ENCODE measurements at regions not wholly inside any gene's neighbourhood (a gene's known extent, or its start where the extent isn't known, plus 50 kb on each side); places are given as distances from the start of the nearest gene placed in this dataset.

DNA sequence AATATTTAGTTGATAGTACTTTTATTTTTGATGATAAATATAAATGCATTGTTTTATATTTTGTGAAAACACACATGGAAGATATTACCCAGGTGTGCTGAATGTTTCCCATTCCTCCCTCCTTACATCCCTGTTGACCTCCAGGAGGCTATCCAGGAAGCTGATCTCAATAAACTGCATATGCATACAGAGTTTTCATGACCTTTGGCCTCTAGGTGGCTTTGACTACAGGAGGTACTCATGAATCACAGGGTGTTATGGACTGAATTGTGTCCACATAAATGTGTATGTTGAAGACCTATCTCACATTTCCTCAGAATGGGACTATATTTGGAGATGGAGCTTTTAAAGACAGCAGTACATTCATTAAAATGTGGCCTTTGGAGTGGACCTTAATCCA, 914.9 kb upstream of the NCAM2 start:
- no peaks in the 10 kb centered on the region for H3K9me3 ChIP-seq
- H3K27ac ChIP-seq: no peak overlapping the region
- H3K4me1 ChIP-seq: no peaks in the 10 kb centered on the region
- no peaks in the 10 kb centered on the region for H3K36me3 ChIP-seq
- DNase-seq (no peak), ATAC-seq (no peak)
- intact Hi-C loops (cut with DNase I; ENCODE audit: low total_unique reads) (no loop called here), in situ Hi-C loops (cut with MboI; ENCODE audit: low sequenced_read_pairs in 4 of 4) (no loop called here)
- H3K4me3 ChIP-seq: no peak overlapping the region
- TF ChIP-seq POLR2A (IDR thresholded peaks at IDR 0.05): no peak
- TF ChIP-seq, protein P1, sequence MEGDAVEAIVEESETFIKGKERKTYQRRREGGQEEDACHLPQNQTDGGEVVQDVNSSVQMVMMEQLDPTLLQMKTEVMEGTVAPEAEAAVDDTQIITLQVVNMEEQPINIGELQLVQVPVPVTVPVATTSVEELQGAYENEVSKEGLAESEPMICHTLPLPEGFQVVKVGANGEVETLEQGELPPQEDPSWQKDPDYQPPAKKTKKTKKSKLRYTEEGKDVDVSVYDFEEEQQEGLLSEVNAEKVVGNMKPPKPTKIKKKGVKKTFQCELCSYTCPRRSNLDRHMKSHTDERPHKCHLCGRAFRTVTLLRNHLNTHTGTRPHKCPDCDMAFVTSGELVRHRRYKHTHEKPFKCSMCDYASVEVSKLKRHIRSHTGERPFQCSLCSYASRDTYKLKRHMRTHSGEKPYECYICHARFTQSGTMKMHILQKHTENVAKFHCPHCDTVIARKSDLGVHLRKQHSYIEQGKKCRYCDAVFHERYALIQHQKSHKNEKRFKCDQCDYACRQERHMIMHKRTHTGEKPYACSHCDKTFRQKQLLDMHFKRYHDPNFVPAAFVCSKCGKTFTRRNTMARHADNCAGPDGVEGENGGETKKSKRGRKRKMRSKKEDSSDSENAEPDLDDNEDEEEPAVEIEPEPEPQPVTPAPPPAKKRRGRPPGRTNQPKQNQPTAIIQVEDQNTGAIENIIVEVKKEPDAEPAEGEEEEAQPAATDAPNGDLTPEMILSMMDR (IDR thresholded peaks at IDR 0.05 in 4 of 5, conservative IDR thresholded peaks at IDR 0.05 in 1 of 5): no peak
- H3K27me3 ChIP-seq: no peaks in the 10 kb centered on the region

DNA sequence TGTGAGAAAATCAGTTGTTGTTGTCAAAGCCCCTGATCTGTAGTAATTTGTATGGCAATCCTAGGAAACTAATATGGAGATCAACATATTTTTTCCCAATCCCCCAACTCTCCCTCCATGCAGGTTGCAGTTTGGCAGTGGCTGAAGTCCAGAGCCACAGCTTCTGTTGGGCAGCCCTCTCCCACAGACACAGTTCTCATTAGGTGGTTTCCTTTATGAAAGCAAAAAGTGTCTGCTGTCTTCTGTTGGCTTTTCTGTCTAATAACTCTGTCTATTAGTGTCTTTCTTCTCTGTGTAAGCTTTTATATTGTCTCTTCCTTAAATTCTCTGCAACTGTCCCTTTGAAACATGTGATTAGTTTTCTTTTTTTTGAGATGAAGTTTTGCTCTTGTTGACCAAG, 914.3 kb upstream of the NCAM2 start:
- no peak overlapping the region for H3K4me3 ChIP-seq
- no peaks in the 10 kb centered on the region for H3K27me3 ChIP-seq
- H3K4me1 ChIP-seq: no peaks in the 10 kb centered on the region
- DNase-seq (no peak), ATAC-seq (no peak)
- TF ChIP-seq, protein P1 (IDR thresholded peaks at IDR 0.05 in 4 of 5, conservative IDR thresholded peaks at IDR 0.05 in 1 of 5): no peak
- TF ChIP-seq POLR2A (IDR thresholded peaks at IDR 0.05): no peak
- H3K36me3 ChIP-seq: no peaks in the 10 kb centered on the region
- intact Hi-C loops (cut with DNase I; ENCODE audit: low total_unique reads) (no loop called here), in situ Hi-C loops (cut with MboI; ENCODE audit: low sequenced_read_pairs in 4 of 4) (no loop called here)
- H3K9me3 ChIP-seq: no peaks in the 10 kb centered on the region
- H3K27ac ChIP-seq: no peak overlapping the region

GRCh38 chr21:20086508-20086907, 911.7 kb upstream of the NCAM2 start:
- intact Hi-C loops (cut with DNase I; ENCODE audit: low total_unique reads): no loop called here
- ATAC-seq: no peak
- H3K4me3 ChIP-seq: no peak overlapping the region
- DNase-seq: no peak
- in situ Hi-C loops (cut with MboI; ENCODE audit: low sequenced_read_pairs in 4 of 4): no loop called here
- H3K27ac ChIP-seq: no peak overlapping the region
- no peaks in the 10 kb centered on the region for H3K36me3 ChIP-seq
- no peaks in the 10 kb centered on the region for H3K27me3 ChIP-seq
- TF ChIP-seq POLR2A (IDR thresholded peaks at IDR 0.05): no peak
- TF ChIP-seq, protein P1 (IDR thresholded peaks at IDR 0.05 in 4 of 5, conservative IDR thresholded peaks at IDR 0.05 in 1 of 5): no peak
- H3K4me1 ChIP-seq: no peaks in the 10 kb centered on the region
- no peaks in the 10 kb centered on the region for H3K9me3 ChIP-seq

DNA sequence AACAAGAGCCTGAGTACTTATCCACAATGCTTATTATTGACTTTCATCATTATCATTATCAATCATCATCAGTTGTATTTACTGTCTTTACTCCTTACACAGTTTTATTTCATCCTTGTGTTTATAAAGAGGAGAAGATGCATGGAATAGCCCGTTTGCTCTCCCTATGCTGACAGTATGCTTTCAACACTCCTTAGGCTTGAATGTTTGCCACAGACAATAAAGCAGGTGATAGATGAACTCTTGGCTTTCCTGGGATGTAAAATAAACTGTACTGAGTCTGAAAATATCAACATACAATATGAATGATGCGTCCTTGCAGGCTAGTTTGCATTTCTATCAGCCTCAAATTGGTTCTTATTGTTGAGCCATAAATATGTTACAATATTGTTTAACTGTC, 891.8 kb upstream of the NCAM2 start:
- intact Hi-C loops (cut with DNase I; ENCODE audit: low total_unique reads): no loop called here
- DNase-seq (no peak), ATAC-seq (no peak)
- Histone ChIP-seq H3K27me3 (no peaks in the 10 kb centered on the region), H3K36me3 (no peaks in the 10 kb centered on the region), H3K27ac (no peak overlapping the region), H3K4me3 (no peak overlapping the region), H3K4me1 (no peaks in the 10 kb centered on the region), H3K9me3 (no peaks in the 10 kb centered on the region)
- TF ChIP-seq, protein P1 (IDR thresholded peaks at IDR 0.05 in 4 of 5, conservative IDR thresholded peaks at IDR 0.05 in 1 of 5): no peak
- no peak for TF ChIP-seq POLR2A (IDR thresholded peaks at IDR 0.05)
- in situ Hi-C loops (cut with MboI; ENCODE audit: low sequenced_read_pairs in 4 of 4): no loop called here

GRCh38 chr21:20108016-20108415, 890.2 kb upstream of the NCAM2 start:
- DNase-seq (no peak), ATAC-seq (no peak)
- intact Hi-C loops (cut with DNase I; ENCODE audit: low total_unique reads): no loop called here
- Histone ChIP-seq H3K9me3 (no peaks in the 10 kb centered on the region), H3K4me1 (no peaks in the 10 kb centered on the region), H3K36me3 (no peaks in the 10 kb centered on the region), H3K27me3 (no peaks in the 10 kb centered on the region), H3K27ac (no peak overlapping the region), H3K4me3 (no peak overlapping the region)
- in situ Hi-C loops (cut with MboI; ENCODE audit: low sequenced_read_pairs in 4 of 4): no loop called here
- no peak for TF ChIP-seq POLR2A (IDR thresholded peaks at IDR 0.05)
- TF ChIP-seq, protein P1 (IDR thresholded peaks at IDR 0.05 in 4 of 5, conservative IDR thresholded peaks at IDR 0.05 in 1 of 5): no peak

Data from gastrocnemius medialis (tissue), 4 donors.